DMS53 treated with DMSO at 0.1 percent for 48 hours (cell line): ENCODE measurements at regions not wholly inside any gene's neighbourhood (a gene's known extent, or its start where the extent isn't known, plus 50 kb on each side); places are given as distances from the start of the nearest gene placed in this dataset.

Experiments used
- DNase-seq: peaks from one replicate; lab custom pipeline; 2025; ENCODE audit not compliant: unreplicated experiment; lab: John Stamatoyannopoulos, UW

DNA sequence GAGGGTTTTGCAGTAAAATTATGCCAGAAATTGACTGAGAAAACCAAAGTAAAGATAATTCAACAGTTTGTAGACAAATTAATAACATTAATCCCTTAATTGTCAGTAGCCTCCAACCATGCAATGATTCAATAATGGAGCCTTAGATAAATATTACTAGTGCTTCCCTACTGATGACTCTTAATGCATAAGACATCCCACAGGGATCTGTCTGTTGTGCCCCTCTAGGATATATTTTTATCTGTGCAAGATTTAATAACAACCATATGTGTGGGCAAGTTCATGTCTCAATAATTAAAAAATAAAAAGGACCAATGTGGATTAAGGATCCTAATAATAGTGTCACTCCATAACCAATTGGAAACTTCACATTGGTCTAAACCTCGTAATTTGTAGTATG is 230.3 kb upstream of the TCF4 start:
- no peak for DNase-seq

DNA sequence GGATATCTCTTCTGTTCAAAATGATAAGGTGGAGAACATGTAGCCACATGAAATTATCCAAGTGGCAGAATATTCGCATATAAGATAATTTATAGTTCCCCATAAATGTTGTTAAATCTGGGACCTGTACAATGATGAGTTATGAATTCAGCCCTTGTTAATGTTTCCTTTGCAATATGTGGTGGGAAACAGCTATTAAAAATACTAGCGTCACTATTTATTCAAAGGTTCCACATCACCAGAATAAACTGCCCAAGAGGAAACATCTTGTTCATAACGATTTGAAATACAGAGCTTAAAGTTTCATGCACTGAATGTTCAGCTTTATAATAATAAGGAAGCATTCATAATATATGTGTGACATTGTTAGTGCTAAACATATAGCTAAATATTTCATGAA is 223.9 kb upstream of the TCF4 start:
- no peak for DNase-seq

- DNase-seq, result no peak
These were observed 217.7 kb upstream of the TCF4 start for GRCh38 chr18:55805666-55806065.

- no peak for DNase-seq
These were observed 207.2 kb upstream of the TCF4 start for GRCh38 chr18:55795101-55795669.

DNA sequence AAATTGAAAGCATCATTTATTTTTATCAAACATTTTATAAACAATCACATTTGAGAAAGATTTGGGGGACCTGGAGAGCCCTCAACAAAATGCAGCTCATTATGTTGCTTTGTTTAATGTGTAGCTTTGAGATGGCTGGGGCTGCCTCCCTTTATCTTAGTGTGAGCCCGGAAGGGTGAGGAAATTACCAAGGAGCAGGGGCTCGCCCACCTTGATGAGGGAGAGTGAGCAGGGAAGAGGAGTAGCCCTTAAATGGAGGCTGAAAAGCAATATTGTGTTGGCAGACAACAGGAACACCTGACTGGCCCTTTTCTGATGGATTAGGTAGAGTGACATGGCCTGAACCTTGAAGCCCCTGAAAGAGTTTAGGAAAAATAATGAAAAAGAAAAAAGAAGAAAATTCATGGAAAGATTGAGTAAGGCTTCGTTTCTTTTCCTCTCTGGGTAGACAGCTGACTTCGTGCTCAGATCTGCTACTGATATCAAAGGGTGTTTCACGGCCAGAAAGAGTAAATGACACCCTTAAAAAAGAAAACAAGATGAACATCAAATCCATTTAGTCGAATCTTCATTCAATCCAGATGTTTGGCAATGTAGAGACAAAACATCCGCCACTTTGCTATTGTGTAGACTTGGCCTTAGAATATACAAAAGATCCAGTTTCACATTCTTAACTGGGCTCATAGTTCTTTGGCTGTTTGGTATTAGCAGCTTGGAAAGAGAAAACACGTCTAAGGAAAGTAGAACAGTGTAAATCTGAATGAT is 206.5 kb upstream of the TCF4 start:
- DNase-seq, result no peak

DNA sequence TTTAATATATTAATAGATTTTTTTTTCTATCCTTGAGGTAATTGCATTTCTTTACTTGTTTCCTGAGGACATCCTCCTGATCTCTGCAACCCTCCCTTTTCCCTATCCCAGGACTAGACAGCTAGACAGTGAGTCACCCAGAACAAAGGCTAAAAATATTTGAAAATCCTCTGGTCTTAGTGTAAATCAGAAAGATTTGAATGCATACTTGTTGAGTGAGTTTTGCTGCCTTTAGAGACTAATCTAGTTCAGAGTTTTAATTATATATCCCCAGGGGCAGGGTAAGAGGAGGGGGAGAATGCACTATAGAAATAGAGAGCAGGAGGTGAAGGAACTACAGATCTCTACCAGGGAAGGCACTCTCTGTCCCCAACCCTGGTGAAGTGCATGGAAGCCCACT is 202.3 kb upstream of the TCF4 start:
- no peak for DNase-seq

DNA sequence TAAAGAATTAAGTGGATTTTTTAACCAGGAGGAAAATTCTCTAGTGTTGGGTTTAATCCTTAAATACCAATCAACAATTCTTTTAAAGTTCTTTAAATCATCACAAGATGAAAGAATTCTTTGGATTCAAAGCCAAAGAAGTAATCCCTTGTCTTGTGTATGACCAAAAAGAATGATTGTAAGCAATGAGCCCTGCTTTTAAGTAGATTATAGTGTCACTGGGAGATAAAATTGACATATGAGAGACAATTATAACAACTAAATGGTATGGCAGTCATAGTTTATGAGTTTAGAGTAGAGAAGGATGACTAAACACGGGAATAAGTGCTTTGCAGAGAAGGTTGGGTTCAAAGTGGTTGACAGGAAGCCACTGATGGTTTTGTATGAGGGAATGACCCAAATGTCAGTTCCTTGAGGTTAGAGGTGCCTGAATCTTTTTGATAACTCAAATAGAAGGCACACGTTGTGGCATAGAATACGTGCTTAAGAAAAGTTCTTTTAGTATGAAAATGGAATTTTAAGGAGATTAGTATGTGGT is 199.6 kb upstream of the TCF4 start:
- no peak for DNase-seq

- no peak for DNase-seq
These were observed 198.8 kb upstream of the TCF4 start for GRCh38 chr18:55786651-55787272.

DNA sequence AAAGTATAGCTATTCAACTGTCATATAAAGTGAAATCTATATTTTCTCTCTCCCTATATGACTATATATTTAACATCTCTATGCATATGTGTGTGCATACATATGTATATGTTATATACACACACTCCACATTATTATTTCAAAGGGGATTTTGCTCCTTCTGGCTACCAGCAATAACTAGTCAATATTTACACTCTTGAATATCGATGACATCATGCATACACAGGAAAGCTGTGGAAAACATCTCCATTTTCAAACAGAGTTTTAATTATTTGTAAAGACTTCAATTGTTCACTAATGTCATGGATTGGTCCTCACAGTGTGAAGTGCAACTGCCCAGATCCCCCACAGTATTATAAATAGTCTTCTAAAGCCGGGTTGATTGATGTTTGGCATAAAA is 195.9 kb upstream of the TCF4 start:
- DNase-seq, result peak; percentile 88

GRCh38 chr18:55781481-55781957 is 193.5 kb upstream of the TCF4 start:
- peak; percentile 50 for DNase-seq

- DNase-seq, result no peak
These were observed 192.6 kb upstream of the TCF4 start for GRCh38 chr18:55780586-55781071.

DNA sequence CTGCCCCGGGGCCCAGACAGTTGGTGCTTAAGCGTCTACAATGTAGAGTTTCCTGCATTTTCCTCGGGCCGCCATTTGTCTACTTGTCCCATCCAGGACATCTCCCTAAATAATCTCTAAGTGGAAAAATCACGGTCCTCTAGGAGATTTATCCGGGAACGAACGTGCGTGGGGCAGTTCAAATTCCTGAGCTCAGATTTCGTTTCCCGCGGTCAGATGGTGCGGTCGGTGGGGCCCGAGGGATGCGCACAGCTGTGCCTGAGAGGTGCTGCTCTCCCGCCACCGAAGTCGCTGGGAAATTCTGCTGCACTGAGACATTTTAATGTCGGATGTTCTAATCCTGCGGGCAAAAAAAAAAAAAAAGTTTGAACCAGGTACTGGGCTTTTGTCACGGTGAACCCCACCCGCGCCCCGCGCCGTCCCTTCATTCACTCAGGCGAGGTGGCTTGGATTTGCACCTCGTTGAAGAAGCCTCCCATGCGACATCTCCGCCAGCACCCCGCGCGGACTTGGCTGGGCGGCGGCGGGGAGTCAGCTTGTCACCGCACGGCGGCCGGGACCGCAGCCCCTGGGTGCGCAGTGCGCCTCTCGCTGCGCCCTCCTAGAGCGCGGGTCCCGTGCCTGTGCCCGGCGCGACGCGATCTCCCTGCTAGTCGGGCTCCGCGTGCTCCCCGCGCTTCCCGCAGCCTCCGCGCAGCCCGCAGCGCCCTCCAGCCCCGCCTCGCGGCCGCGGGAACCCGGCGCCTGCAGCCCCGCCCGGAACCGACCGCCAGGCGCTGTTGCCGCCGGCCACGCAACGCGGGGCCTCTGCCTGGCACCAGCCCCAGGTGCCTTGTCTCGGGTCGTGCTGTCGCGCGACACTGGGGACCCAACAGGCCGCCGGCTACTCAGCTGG is 191.9 kb upstream of the TCF4 start:
- DNase-seq, result no peak

- no peak for DNase-seq
These were observed 191.0 kb upstream of the TCF4 start for GRCh38 chr18:55778788-55779690.

- DNase-seq, result no peak
These were observed 189.8 kb upstream of the TCF4 start for GRCh38 chr18:55777666-55778304.

DNA sequence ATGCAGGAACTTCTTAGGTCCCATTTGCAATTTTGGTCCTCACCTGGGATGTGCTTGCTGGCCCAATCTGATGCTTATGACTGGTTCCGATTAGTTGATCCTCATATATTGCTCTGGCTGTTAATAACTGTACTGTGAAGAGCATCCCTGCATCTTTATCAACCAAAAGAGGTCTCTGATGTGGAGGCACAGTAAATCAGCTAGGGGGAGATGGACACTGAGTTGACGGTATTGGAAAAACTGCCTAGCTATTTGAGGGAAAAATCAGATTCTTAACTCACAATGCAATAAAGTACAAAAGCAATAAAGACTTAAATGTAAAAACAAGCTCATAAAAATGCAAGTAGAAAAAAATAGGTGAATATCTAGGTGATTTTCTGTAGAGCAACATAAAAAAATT is 188.0 kb upstream of the TCF4 start:
- DNase-seq, result no peak

GRCh38 chr18:55774505-55774904 is 186.5 kb upstream of the TCF4 start:
- DNase-seq, result no peak

- no peak for DNase-seq
These were observed 180.3 kb upstream of the TCF4 start for GRCh38 chr18:55768255-55768654.

GRCh38 chr18:55764386-55764785 is 176.4 kb upstream of the TCF4 start:
- DNase-seq, result no peak

DNA sequence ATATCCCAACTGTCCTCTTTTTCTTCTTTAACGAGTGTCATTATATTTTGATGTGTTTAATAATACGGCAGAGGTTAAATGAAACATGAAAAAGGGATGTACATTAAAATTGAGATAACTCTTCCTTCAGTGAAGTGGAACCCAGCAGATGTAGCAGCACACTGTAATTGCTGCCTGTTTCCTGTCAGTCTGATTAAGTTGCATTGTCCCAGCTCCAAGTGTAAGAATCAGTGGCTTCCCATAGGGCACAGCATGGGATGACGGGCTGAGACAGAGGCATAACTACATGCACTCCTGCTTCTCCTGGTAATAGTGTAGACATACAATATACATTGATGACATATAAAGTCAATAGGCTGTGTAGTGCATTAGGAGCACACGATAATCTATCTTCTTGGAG is 175.8 kb upstream of the TCF4 start:
- DNase-seq, result no peak
